SH-SY5Y (cell line): ENCODE measurements at regions not wholly inside any gene's neighbourhood (a gene's known extent, or its start where the extent isn't known, plus 50 kb on each side); places are given as distances from the start of the nearest gene placed in this dataset.

ENCODE experiments used
- GATA2 ChIP-seq: IDR thresholded peaks from 2 replicates; pipeline ENCODE4 v1.6.1; 2011; ENCODE audit warnings: mild to moderate bottlenecking, low read depth, low read length
- GATA3 ChIP-seq: IDR thresholded peaks from 2 replicates; pipeline ENCODE4 v1.6.1; 2011; ENCODE audit warnings: low read depth, mild to moderate bottlenecking, low read length, moderate library complexity

DNA sequence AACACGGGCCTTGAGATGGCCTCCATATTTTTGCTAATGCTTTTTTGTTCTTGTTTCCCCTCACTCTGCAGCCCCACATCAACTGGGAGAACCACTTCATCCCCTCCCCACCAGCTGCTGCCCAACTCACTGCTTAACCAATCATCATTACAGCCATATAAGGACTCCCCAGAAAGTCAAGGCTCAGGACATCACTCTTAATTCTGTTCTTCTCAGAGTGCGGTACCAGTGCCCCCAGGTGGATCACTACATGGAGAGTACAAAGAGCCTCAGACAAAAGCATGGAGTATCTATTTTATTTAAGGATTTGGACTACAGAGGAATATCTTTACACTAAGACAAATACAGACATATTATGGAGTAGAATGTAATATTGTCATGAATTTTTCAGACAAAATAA, 340.6 kb downstream of the PAX3 start:
- TF ChIP-seq GATA3 = no peak
- no peak for TF ChIP-seq GATA2
